SKM-1 (cell line): ENCODE measurements at regions not wholly inside any gene's neighbourhood (a gene's known extent, or its start where the extent isn't known, plus 50 kb on each side); places are given as distances from the start of the nearest gene placed in this dataset.

ENCODE experiments used
- DNase-seq: peaks from one replicate; lab custom pipeline; 2025; ENCODE audit not compliant: unreplicated experiment; lab: John Stamatoyannopoulos, UW

DNA sequence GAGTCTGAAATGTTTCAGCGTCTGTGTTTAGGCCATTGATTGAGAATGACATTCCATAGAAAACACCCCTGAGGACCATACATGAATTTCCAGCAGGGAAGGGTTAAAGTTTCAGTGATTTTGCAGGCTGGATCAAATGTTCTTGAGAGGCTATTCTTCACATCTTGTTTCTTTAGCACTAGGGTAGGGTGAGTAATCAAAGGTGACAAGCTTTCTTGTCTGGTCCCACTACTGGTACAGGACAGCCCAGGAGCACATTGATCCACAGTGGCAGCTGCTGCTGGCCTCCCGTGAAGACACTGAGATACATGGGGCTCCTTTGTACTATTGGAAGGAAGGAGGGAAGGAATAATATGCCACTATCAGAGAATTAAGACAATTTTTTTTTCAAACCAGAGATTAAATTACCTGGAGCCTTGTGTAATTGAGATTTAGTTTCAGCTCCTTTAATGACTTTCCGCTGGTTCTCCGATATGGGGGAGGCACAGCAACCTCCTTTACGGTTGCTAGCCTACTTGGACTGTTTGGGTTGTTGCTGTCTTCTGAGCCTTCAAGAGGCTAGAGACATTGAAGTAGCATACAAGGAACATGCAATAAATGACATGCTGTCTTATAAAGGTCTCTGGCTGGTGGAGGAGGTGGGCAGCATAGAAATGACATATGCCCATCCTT lies 368.9 kb downstream of the SOX11 start:
- no peak for DNase-seq

- no peak for DNase-seq
Measured at GRCh38 chr2:6064757-6065156, 372.6 kb downstream of the SOX11 start.

- DNase-seq = no peak
Measured at GRCh38 chr2:6065703-6066102, 373.5 kb downstream of the SOX11 start.

- no peak for DNase-seq
Measured at GRCh38 chr2:6067089-6067488, 374.9 kb downstream of the SOX11 start.

GRCh38 chr2:6067806-6068205 lies 375.6 kb downstream of the SOX11 start:
- DNase-seq = no peak

DNA sequence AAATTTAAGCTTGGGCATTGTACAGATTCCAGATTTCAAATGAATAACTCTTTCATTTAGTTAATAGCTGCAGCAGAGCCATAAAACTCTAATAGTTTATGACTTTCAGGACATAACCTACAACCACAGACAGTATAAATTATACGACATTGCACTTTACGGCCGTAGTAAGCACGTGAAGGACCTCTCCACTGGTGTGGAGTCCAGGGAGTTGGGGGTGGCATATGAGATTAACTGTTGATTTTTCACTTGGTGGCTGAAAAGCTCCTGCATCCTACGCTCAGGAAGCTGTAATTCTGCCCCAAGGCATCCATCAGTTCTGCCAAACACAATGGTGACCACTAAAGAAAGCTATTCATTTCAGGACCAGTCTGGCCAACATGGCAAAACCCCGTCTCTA lies 376.2 kb downstream of the SOX11 start:
- no peak for DNase-seq

GRCh38 chr2:6069381-6069780 lies 377.2 kb downstream of the SOX11 start:
- no peak for DNase-seq

- no peak for DNase-seq
Measured at GRCh38 chr2:6071519-6071918, 379.3 kb downstream of the SOX11 start.

DNA sequence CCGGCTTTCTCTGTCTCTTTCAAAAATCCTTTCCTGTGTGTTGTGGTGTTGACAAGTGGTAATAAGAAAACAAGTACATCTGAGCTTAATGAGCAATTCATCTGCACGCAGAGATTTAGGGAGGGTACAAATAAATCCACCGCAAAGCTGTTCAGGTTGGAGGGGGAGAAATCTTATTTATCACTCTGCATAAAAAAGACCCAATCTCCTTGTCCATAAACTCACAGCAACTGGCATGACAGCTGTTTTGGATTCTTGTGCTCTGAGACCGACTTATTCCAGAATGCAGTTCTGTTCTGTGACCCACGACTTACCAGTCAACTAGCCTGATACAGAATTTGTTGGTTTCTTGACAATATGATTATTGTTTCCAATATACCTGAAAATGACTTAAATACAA lies 380.1 kb downstream of the SOX11 start:
- no peak for DNase-seq

- no peak for DNase-seq
Measured at GRCh38 chr2:6072768-6073167, 380.6 kb downstream of the SOX11 start.

- no peak for DNase-seq
Measured at GRCh38 chr2:6073191-6074088, 381.3 kb downstream of the SOX11 start.

GRCh38 chr2:6074089-6074643 lies 382.0 kb downstream of the SOX11 start:
- no peak for DNase-seq

GRCh38 chr2:6077585-6077984 lies 385.4 kb downstream of the SOX11 start:
- DNase-seq = no peak

- no peak for DNase-seq
Measured at GRCh38 chr2:6078414-6078813, 386.2 kb downstream of the SOX11 start.

DNA sequence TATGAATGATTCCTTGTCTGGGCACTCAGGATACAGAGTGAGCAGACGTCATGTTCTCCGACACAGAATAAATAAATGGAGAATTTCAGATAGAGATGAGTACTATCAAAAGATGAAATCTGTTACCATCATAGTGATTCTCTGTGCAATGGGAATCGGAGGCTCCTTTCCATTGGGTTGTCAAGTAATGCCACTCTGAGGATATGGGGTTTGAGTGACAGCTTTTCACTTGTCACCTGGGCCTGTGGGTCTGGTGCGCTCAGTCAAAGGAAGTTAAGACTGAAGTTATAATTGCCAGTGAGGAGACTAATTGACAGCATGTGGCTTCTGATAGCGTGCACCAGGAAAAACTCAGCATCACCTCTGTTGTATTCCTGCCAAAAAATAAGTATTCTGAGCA lies 387.2 kb downstream of the SOX11 start:
- no peak for DNase-seq

- no peak for DNase-seq
Measured at GRCh38 chr2:6080932-6081753, 389.0 kb downstream of the SOX11 start.

DNA sequence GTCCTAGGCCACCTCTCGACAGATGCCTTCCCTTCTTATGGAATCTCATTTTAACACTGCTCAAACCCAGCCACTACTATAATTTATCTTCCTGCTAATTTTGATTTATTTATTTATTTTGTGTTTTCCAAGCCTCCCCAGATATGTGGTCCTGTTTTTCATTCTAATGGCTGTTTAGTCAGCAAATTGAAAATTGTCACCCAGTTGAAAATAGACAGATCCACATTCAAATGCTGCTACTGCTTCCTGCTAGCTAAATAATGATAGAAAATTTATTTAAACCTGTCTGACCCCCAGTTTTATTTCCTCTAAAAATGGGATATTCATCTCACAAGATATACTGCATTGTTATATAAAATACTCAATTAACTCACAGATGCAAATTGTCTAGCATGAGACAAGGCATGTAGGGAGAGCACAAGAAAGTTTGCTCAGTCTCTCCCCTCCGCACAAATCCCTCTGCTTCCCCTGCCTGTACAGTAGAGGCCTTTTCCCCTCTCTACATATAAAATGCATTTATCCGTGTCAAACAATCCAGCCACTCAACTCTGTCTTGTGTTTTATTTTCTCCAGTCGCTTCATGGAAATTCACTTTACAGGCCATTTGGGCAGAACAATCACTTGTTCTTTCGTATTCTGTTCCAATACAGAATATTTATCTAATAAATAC lies 389.9 kb downstream of the SOX11 start:
- no peak for DNase-seq

GRCh38 chr2:6082625-6083018 lies 390.4 kb downstream of the SOX11 start:
- no peak for DNase-seq

DNA sequence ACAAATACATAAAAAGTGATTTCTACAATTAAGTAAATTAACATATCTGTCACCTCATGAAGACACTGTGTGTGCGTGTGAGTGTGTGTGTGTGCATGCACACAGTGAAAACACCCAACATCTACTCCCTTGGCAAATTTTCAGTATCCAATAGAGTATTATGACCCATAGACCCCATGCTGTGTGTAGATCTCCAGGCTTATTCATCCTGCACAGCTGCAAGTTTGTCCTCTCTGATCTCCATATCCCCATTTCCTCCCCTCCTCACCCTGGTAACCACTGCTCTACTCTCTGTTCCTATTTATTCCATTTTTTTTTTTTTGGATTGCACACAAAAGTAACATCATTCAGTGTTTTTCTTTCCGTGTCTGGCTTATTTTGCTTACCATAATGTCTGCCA lies 391.0 kb downstream of the SOX11 start:
- DNase-seq = no peak

GRCh38 chr2:6089474-6089873 lies 397.3 kb downstream of the SOX11 start:
- no peak for DNase-seq

GRCh38 chr2:6103372-6103771 lies 411.2 kb downstream of the SOX11 start:
- DNase-seq = no peak
